GM21723 (cell line): ENCODE measurements at regions not wholly inside any gene's neighbourhood (a gene's known extent, or its start where the extent isn't known, plus 50 kb on each side); places are given as distances from the start of the nearest gene placed in this dataset.

Experiments
- ATAC-seq: cut with Tn5 transposase; IDR thresholded peaks from one replicate; pipeline ENCODE4 v1.9.1; 2021; ENCODE audit warnings: mild to moderate bottlenecking, moderate library complexity; ENCODE audit not compliant: unreplicated experiment

DNA sequence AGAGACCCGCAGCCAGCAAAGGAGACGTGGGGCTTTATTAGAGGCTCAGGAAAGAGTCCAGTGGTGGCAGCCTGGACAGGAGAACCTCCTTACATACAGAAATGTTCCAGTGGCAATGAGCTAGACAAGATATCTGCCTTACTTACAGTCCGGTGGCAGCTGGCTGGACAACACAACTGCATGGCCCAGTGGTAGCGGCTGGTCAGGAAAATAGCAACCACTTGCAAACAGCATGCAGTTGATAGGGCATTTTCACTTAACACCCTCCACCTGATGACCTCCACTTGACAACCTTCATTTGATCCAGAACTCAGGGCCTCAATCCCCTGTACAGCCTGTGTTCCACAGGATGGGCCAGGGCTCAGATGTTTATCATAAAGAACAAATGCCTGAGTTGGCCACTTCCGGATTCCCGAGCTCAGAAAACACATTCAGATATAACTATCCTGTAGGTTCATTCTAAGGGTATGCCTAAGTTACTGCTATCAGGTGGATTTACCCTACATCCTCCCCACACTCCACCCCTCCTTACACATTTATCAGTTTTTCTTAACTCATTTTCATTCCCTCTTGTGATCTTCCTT, 63.3 kb upstream of the ITPRID2 start:
- no peak for ATAC-seq

- ATAC-seq: no peak
These were observed 62.3 kb upstream of the ITPRID2 start for GRCh38 chr2:181829230-181829629.

DNA sequence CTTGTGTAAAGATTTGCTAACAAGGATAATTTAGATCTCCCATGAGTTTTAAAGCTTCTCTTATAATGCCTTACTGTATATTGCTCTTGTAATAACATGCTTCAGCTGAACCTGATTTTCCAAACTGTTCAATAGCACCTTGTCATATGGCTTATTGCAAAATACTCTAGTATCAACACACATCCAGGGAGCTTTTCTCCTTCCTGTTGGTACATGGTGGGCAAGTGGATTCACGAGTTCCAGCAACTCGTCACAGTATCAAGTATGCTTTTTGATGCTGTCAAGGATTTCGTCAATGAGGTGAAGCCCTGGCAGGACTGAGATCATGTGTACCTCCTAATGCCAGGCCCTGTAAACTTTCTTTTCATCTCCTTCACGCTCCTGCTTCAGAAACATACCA, 59.5 kb upstream of the ITPRID2 start:
- ATAC-seq: no peak

GRCh38 chr2:181836583-181836982, 54.9 kb upstream of the ITPRID2 start:
- no peak for ATAC-seq

GRCh38 chr2:181837563-181837962, 54.0 kb upstream of the ITPRID2 start:
- no peak for ATAC-seq

DNA sequence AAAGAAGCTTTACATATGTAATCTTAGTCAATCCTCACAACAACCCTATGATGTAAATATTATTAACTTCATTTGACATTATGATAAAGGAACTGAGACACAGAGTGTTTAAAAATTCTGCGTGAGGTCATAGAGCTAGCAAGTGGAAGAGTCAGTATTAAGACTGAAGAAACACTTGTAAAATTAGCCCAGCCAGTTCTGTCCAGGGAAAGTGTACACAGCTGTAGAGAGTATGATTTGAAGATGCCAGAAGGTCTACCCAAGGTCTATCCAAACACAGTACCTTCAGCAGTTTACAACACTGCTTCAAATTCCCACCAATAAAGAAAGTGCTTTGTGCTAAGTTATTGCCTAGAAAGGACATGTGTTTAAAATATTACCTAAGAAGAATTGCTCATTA, 51.7 kb upstream of the ITPRID2 start:
- no peak for ATAC-seq

DNA sequence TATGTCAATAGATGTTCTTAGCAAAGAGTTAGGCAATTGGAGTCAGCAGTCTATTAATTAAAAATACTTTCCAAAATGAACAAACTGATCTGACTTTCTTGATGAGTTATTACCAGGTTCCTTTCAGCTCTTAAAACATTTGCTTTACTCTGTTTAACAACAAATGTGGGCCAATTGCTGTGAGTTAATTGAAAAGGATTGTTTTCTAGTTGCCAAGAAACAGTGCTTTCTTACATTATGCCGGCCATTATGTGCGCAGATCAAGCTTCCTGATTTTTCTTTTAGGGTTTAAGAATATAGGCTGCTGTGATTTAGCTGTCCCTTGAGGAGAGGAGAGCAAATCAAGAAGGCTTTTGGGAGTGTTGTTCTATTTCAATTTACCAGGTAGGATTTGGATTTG, 50.5 kb upstream of the ITPRID2 start:
- no peak for ATAC-seq
